IMR-90 (cell line): ENCODE measurements at regions not wholly inside any gene's neighbourhood (a gene's known extent, or its start where the extent isn't known, plus 50 kb on each side); places are given as distances from the start of the nearest gene placed in this dataset.

Experiments
- ATAC-seq: fragments of 200-7000 bp; cut with Tn5 transposase; 2 replicates; pipeline ENCODE4 v1.9.1; 2020; ENCODE audit warnings: low read depth, mild to moderate bottlenecking, moderate library complexity
- BruUV-seq: library from RNA; stranded (reverse); fragments of 400-500 nt; replicated peaks from 2 replicates; lab custom pipeline; 2021; lab: Mats Ljungman, UMichigan
- CTCF ChIA-PET: fragments of 300-600 bp; formaldehyde crosslinking; extraction: SDS; loops from one replicate; lab custom pipeline; 2021; ENCODE audit warnings: antibody characterized with exemption; lab: Yijun Ruan, JAX
- POLR2A ChIA-PET: fragments of 300-600 bp; sonication (Branson Sonifier 250); formaldehyde crosslinking; loops from one replicate; lab custom pipeline; 2022; ENCODE audit warnings: antibody characterized with exemption; ENCODE audit not compliant: unreplicated experiment; lab: Charles Lee
- DNase-seq: peaks from one replicate; pipeline ENCODE4 v3.0.0; 2013
- H2AFZ ChIP-seq: replicated peaks from 2 replicates; pipeline ENCODE3; 2013; ENCODE audit warnings: low read length, mild to moderate bottlenecking; ENCODE audit not compliant: poor library complexity
- H2AK5ac ChIP-seq: 2 replicates; pipeline ENCODE4 v1.6.1; 2013; ENCODE audit warnings: low read depth, low read length, inconsistent platforms
- H2AK9ac ChIP-seq: replicated peaks from 2 replicates; pipeline ENCODE3; 2013; ENCODE audit warnings: mild to moderate bottlenecking, low read depth, low read length, moderate library complexity; ENCODE audit not compliant: poor library complexity
- H2BK120ac ChIP-seq: 2 replicates; pipeline ENCODE4 v1.6.1; 2013; ENCODE audit warnings: low read depth, low read length, inconsistent platforms
- H2BK15ac ChIP-seq: 3 replicates; pipeline ENCODE4 v1.6.1; 2013; ENCODE audit warnings: low read depth, low read length, inconsistent platforms
- H2BK20ac ChIP-seq: 2 replicates; pipeline ENCODE4 v1.6.1; 2013; ENCODE audit warnings: low read depth, mild to moderate bottlenecking, inconsistent platforms, low read length, moderate library complexity
- H2BK5ac ChIP-seq: 2 replicates; pipeline ENCODE4 v1.6.1; 2013; ENCODE audit warnings: mild to moderate bottlenecking, low read depth, low read length, inconsistent platforms; ENCODE audit not compliant: poor library complexity, severe bottlenecking
- H3K14ac ChIP-seq: replicated peaks from 2 replicates; pipeline ENCODE4 v1.6.1; 2013; ENCODE audit warnings: low read depth, low read length, inconsistent platforms
- H3K18ac ChIP-seq: 2 replicates; pipeline ENCODE4 v1.6.1; 2013; ENCODE audit warnings: low read depth, low read length, control low read depth
- H3K23ac ChIP-seq: 2 replicates; pipeline ENCODE4 v1.6.1; 2013; ENCODE audit warnings: low read depth, low read length, inconsistent platforms
- H3K27ac ChIP-seq: 2 replicates; pipeline ENCODE4 v1.5.1; 2013; ENCODE audit warnings: mild to moderate bottlenecking, control low read depth, low read length; ENCODE audit not compliant: insufficient read depth
- H3K27me3 ChIP-seq: 2 replicates; pipeline ENCODE4 v1.6.1; 2013; ENCODE audit warnings: low read length; ENCODE audit not compliant: control insufficient read depth, insufficient read depth
- H3K36me3 ChIP-seq: 2 replicates; pipeline ENCODE4 v1.6.1; 2013; ENCODE audit warnings: low read length, mixed read lengths; ENCODE audit not compliant: control insufficient read depth, insufficient read depth
- H3K4ac ChIP-seq: 2 replicates; pipeline ENCODE4 v1.6.1; 2013; ENCODE audit warnings: low read depth, low read length, inconsistent platforms
- H3K4me1 ChIP-seq: 2 replicates; pipeline ENCODE4 v1.6.1; 2013; ENCODE audit warnings: low read length, mixed read lengths; ENCODE audit not compliant: control insufficient read depth, insufficient read depth
- H3K4me2 ChIP-seq: 2 replicates; pipeline ENCODE4 v1.6.1; 2013; ENCODE audit warnings: low read depth, mild to moderate bottlenecking, control low read depth, low read length, moderate library complexity
- H3K4me3 ChIP-seq: 2 replicates; pipeline ENCODE4 v1.5.1; 2013; ENCODE audit warnings: low read depth, mild to moderate bottlenecking, control low read depth, low read length, moderate library complexity; ENCODE audit not compliant: insufficient read depth
- H3K56ac ChIP-seq: 2 replicates; pipeline ENCODE4 v1.6.1; 2013; ENCODE audit warnings: low read length, inconsistent platforms; ENCODE audit not compliant: insufficient read depth; ENCODE audit errors: extremely low read depth
- H3K79me1 ChIP-seq, 2 experiments: 2 replicates each; pipeline ENCODE4 v1.6.1; 2013; ENCODE audit warnings: low read length in 2 of 2, inconsistent platforms in 1 of 2, low read depth in 1 of 2
- H3K9ac ChIP-seq: 2 replicates; pipeline ENCODE4 v1.6.1; 2013; ENCODE audit warnings: low read depth, low read length, control low read depth
- H3K9me1 ChIP-seq: 2 replicates; pipeline ENCODE4 v1.6.1; 2013; ENCODE audit warnings: low read length, inconsistent platforms; ENCODE audit not compliant: insufficient read depth
- H3K9me3 ChIP-seq: 2 replicates; pipeline ENCODE4 v1.6.1; 2013; ENCODE audit warnings: low read length; ENCODE audit not compliant: control insufficient read depth, insufficient read depth
- H4K20me1 ChIP-seq: 2 replicates; pipeline ENCODE4 v1.6.1; 2013; ENCODE audit warnings: low read length, inconsistent platforms; ENCODE audit not compliant: insufficient read depth
- H4K5ac ChIP-seq: 2 replicates; pipeline ENCODE4 v1.6.1; 2013; ENCODE audit warnings: mild to moderate bottlenecking, low read depth, low read length, control low read depth
- H4K8ac ChIP-seq, 2 experiments: 2 replicates each; pipeline ENCODE4 v1.6.1; 2013; ENCODE audit warnings: low read depth in 2 of 2, low read length in 2 of 2, control low read depth in 1 of 2, inconsistent platforms in 1 of 2
- H4K91ac ChIP-seq: 2 replicates; pipeline ENCODE4 v1.6.1; 2013; ENCODE audit warnings: low read depth, low read length, inconsistent platforms; ENCODE audit not compliant: insufficient read depth
- FOS ChIP-seq: fragments of 150-350 bp; IDR thresholded peaks from 2 replicates; pipeline ENCODE4 v1.6.1; 2016; ENCODE audit warnings: low read depth, low read length
- MAFK ChIP-seq: IDR thresholded peaks from 2 replicates; pipeline ENCODE4 v1.6.1; 2012; ENCODE audit warnings: low read depth, low read length, improper control_type of control experiment
- POLR2A ChIP-seq: IDR thresholded peaks from 2 replicates; pipeline ENCODE4 v1.6.1; 2012; ENCODE audit warnings: mild to moderate bottlenecking, low read depth, low read length
- RFX5 ChIP-seq: IDR thresholded peaks from 2 replicates; pipeline ENCODE4 v1.8.0; 2012; ENCODE audit warnings: low read depth, mild to moderate bottlenecking, low read length, moderate library complexity
- WGBS, 2 experiments: methylation state at CpG; one replicate each; pipeline versions ENCODE4 v1.1.5 to v1.1.7; 2013; ENCODE audit warnings: missing lambda C conversion rate in 2 of 2; ENCODE audit not compliant: insufficient read length in 1 of 2; ENCODE audit errors: extremely low coverage in 2 of 2; 5-methylcytosine and 5-hydroxymethylcytosine counted together
- dilution Hi-C: fragments of 300-500 bp; cut with HindIII; formaldehyde crosslinking; loops from one replicate; pipeline ENCODE4 v1.14.3; 2018; ENCODE audit warnings: low sequenced_read_pairs; ENCODE audit not compliant: unreplicated experiment
- in situ Hi-C: fragments of 300-500 bp; cut with MboI; formaldehyde crosslinking; loops from 3 replicates; pipeline ENCODE4 v1.14.3; 2019; ENCODE audit warnings: low sequenced_read_pairs, inconsistent platforms, mixed read lengths
- intact Hi-C: fragments of 100-400 bp; cut with micrococcal nuclease; formaldehyde crosslinking; loops from 2 replicates; pipeline ENCODE4 v1.10.0; 2022

DNA sequence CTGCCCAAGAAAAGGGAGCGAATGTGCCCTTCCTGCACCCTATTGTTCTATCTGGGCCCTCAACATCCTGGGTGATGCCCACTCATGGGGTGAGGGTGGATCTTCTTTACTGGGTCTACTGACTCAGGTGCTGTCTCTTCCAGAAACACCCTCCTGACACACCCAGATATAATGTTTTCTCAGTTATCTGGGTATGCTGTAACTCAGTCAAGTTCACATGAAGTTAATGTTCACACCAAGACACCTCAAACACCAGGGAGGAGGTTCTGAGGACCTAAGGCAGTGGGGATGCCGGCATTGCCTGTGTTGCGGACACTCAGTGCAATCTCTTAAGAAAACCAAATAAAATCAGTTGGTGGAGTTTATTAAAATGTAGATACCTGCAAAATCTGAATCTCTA lies 500.9 kb downstream of the BCL11A start:
- no peak overlapping the region for H3K18ac ChIP-seq
- no peak overlapping the region for H2AFZ ChIP-seq
- DNase-seq (no peak), ATAC-seq (no peak)
- no peak overlapping the region for H3K4me2 ChIP-seq
- no peaks in the 10 kb centered on the region for H3K9me1 ChIP-seq
- H3K4me1 ChIP-seq, result no peaks in the 10 kb centered on the region
- H3K27me3 ChIP-seq, result no peaks in the 10 kb centered on the region
- no peak overlapping the region for H2AK9ac ChIP-seq
- H3K36me3 ChIP-seq, result no peaks in the 10 kb centered on the region
- CTCF ChIA-PET, result no interaction called here
- no peak overlapping the region for H3K56ac ChIP-seq
- no peak overlapping the region for H3K4me3 ChIP-seq
- no peak overlapping the region for H3K9ac ChIP-seq
- no peaks in the 10 kb centered on the region for H4K20me1 ChIP-seq
- in situ Hi-C loops (no loop called here), intact Hi-C loops (no loop called here), dilution Hi-C loops (no loop called here)
- H3K27ac ChIP-seq, result no peak overlapping the region
- no peak overlapping the region for H3K4ac ChIP-seq
- no peak overlapping the region for H4K5ac ChIP-seq
- no peak overlapping the region for H2AK5ac ChIP-seq
- TF ChIP-seq POLR2A, result no peak
- TF ChIP-seq FOS, result no peak
- no peak for TF ChIP-seq RFX5
- no peak for TF ChIP-seq MAFK
- no peak overlapping the region for H4K8ac ChIP-seq
- H2BK15ac ChIP-seq, result no peak overlapping the region
- no peak overlapping the region for H3K23ac ChIP-seq
- WGBS, 2 experiments, result no CpG with 5 or more reads among the region's 3 CpGs
- H2BK5ac ChIP-seq, result no peak overlapping the region
- POLR2A ChIA-PET, result no interaction called here
- no peak overlapping the region for H2BK20ac ChIP-seq
- H3K79me1 ChIP-seq, result no peaks in the 10 kb centered on the region
- H3K14ac ChIP-seq, result no peak overlapping the region
- H4K91ac ChIP-seq, result no peak overlapping the region
- no peak overlapping the region for H2BK120ac ChIP-seq
- peaks cover 4% of the 10 kb centered on the region; the same call in 1 of the 2 replicates for H3K9me3 ChIP-seq
- no TSS peak for BruUV-seq
